ENCODE measurements at regions not wholly inside any gene's neighbourhood (a gene's known extent, or its start where the extent isn't known, plus 50 kb on each side); places are given as distances from the start of the nearest gene placed in this dataset.

DNA sequence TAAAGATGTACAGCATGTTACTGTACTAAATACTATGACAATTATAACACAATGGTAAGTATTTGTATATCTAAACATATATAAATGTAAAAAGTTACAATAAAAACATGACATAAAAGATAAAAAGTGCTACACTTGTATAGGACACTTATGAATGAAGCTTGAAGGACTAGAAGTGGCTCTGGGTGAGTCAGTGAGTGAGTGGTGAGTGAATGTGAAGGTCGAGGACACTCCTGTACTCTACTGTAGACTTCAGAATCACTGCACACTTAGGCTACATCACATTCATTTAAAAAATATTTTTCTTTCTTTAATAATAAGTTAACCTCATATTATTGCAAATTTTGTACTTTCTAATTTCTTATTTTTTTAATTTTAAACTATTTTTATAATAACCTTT, 1476.7 kb upstream of the CDH8 start:
- H2BK20ac ChIP-seq (ENCODE audit: low read depth, low read length, poor library complexity, severe bottlenecking), result no peak overlapping the region
- no peak overlapping the region for H3K27ac ChIP-seq (ENCODE audit: insufficient read length, low read depth, low read length)
- H3K9ac ChIP-seq (ENCODE audit: extremely low read depth, insufficient read length, low read length), result no peak overlapping the region
- H2BK120ac ChIP-seq (ENCODE audit: low read depth, low read length, poor library complexity, severe bottlenecking), result no peak overlapping the region
- H3T11ph ChIP-seq (ENCODE audit: low read length), result no peak overlapping the region
- no peak overlapping the region for H3K4me2 ChIP-seq (ENCODE audit: insufficient read depth, insufficient read length, low read length)
- no peaks in the 10 kb centered on the region for H3K4me1 ChIP-seq (ENCODE audit: insufficient read depth, low read length)
- H3K27me3 Mint-ChIP-seq (ENCODE audit: low read depth), result no peaks in the 10 kb centered on the region
- H3K79me1 ChIP-seq (ENCODE audit: insufficient read depth, low read depth, low read length, poor library complexity, severe bottlenecking), result no peaks in the 10 kb centered on the region
- H2AK5ac ChIP-seq (ENCODE audit: insufficient read length, low read length), result no peak overlapping the region
- no peak overlapping the region for H3K4me3 Mint-ChIP-seq
- no peak overlapping the region for H3K4ac ChIP-seq (ENCODE audit: low read depth, low read length)
- WGBS (ENCODE audit: extremely low coverage, insufficient read length, low lambda C conversion rate), result no CpG with 5 or more reads among the region's 1 CpG
- TF ChIP-seq CTCF (conservative IDR thresholded peaks at IDR 0.05), result no peak
- H3K9me3 Mint-ChIP-seq, result no peaks in the 10 kb centered on the region
- H3K4me1 Mint-ChIP-seq, result no peaks in the 10 kb centered on the region
- H3K14ac ChIP-seq (ENCODE audit: insufficient read depth, low read length), result no peak overlapping the region
- no peak overlapping the region for H3K56ac ChIP-seq (ENCODE audit: insufficient read length, low read depth, low read length)
- no peak overlapping the region for H4K5ac ChIP-seq (ENCODE audit: insufficient read length, low read depth, low read length)
- no peaks in the 10 kb centered on the region for H4K20me1 ChIP-seq (ENCODE audit: control insufficient read depth, insufficient read depth, insufficient read length)
- H2BK5ac ChIP-seq (ENCODE audit: insufficient read length, low read length), result no peak overlapping the region
- H3K36me3 Mint-ChIP-seq (ENCODE audit: insufficient read depth in 1 of 3, low read depth in 3 of 3), result no peaks in the 10 kb centered on the region
- H3K79me2 ChIP-seq (ENCODE audit: insufficient read depth, low read length), result no peaks in the 10 kb centered on the region
- DNase-seq, result no peak
- H3K18ac ChIP-seq (ENCODE audit: insufficient read length, low read depth, low read length), result no peak overlapping the region
- no peak overlapping the region for H4K8ac ChIP-seq (replicated peaks; ENCODE audit: insufficient read length, low read depth, low read length)
- no peak overlapping the region for H4K91ac ChIP-seq (ENCODE audit: insufficient read length, low read depth, low read length)
- no peak overlapping the region for H3K23ac ChIP-seq (ENCODE audit: insufficient read length, low read depth, low read length)
- no peak overlapping the region for H2BK15ac ChIP-seq (ENCODE audit: low read depth, low read length)
- H3K27me3 ChIP-seq (ENCODE audit: insufficient read depth, low read length), result no peaks in the 10 kb centered on the region
- no peaks in the 10 kb centered on the region for H3K23me2 ChIP-seq (ENCODE audit: insufficient read length, low read depth, low read length, poor library complexity, severe bottlenecking)
- H3K27ac Mint-ChIP-seq, result no peak overlapping the region
- H2BK12ac ChIP-seq (ENCODE audit: insufficient read length, low read depth, low read length), result no peak overlapping the region
- no peaks in the 10 kb centered on the region for H3K9me3 ChIP-seq (ENCODE audit: control insufficient read depth, low read depth, low read length)
- H2AFZ ChIP-seq (ENCODE audit: low read length), result no peak overlapping the region

Data from H9 (cell line).